ENCODE measurements at regions not wholly inside any gene's neighbourhood (a gene's known extent, or its start where the extent isn't known, plus 50 kb on each side); places are given as distances from the start of the nearest gene placed in this dataset.

DNA sequence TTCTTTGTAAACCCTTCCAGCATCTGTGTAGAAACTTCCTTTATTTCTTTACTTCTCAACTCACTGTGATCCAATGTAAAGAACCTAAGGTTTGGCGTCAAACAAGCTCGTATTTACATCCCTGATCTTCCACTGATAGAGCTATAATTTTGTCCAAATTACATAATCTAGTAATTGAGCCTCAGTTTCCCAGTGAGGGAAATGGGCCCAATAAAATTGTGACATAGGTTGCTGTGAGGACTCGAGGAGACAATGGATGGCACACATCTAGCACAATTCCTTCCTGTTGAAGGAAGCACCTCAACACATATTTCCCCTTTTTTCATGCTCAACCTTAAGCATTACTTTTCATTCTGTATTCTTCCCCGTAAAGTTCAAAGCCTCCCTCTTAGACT, 193.3 kb upstream of the BMPER start:
- Mint-ChIP-seq H3K4me1 (ENCODE audit: low read depth) (peaks cover 9% of the 10 kb centered on the region), H3K9me3 (ENCODE audit: low read depth) (no peaks in the 10 kb centered on the region), H3K4me3 (ENCODE audit: low read depth) (no peak overlapping the region), H3K36me3 (ENCODE audit: insufficient read depth) (no peaks in the 10 kb centered on the region), H3K27ac (no peak overlapping the region), H3K27me3 (peaks cover 16% of the 10 kb centered on the region)
- DNase-seq (ENCODE audit: low spot score, unreplicated experiment): no peak
- TF ChIP-seq, protein P1, sequence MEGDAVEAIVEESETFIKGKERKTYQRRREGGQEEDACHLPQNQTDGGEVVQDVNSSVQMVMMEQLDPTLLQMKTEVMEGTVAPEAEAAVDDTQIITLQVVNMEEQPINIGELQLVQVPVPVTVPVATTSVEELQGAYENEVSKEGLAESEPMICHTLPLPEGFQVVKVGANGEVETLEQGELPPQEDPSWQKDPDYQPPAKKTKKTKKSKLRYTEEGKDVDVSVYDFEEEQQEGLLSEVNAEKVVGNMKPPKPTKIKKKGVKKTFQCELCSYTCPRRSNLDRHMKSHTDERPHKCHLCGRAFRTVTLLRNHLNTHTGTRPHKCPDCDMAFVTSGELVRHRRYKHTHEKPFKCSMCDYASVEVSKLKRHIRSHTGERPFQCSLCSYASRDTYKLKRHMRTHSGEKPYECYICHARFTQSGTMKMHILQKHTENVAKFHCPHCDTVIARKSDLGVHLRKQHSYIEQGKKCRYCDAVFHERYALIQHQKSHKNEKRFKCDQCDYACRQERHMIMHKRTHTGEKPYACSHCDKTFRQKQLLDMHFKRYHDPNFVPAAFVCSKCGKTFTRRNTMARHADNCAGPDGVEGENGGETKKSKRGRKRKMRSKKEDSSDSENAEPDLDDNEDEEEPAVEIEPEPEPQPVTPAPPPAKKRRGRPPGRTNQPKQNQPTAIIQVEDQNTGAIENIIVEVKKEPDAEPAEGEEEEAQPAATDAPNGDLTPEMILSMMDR (IDR thresholded peaks at IDR 0.05; ENCODE audit: unreplicated experiment): no peak

DNA sequence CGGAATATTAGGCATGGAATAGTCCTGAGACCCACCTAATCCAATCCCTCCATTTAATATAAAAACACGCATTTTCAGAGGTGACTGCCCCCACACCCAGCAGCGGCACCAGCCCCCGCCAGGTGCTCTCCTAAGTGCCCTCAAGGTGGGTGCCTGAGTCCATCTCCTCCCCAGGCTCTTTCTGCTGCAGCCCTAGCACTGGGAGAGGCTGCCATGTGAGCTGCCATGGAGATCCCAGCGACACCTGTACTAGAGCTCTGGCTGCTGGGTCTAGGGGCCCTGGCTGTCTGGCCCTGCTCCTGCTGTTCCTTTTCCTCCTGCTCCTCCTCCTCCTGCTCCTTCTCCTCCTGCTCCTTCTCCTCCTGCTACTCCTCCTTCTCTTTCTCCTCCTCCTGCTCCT, 191.1 kb upstream of the BMPER start:
- H3K9me3 Mint-ChIP-seq (ENCODE audit: low read depth): no peaks in the 10 kb centered on the region
- H3K27ac Mint-ChIP-seq: no peak overlapping the region
- H3K4me1 Mint-ChIP-seq (ENCODE audit: low read depth): peaks cover 12% of the 10 kb centered on the region
- H3K36me3 Mint-ChIP-seq (ENCODE audit: insufficient read depth): no peaks in the 10 kb centered on the region
- TF ChIP-seq, protein P1 (IDR thresholded peaks at IDR 0.05; ENCODE audit: unreplicated experiment): no peak
- H3K4me3 Mint-ChIP-seq (ENCODE audit: low read depth): no peak overlapping the region
- DNase-seq (ENCODE audit: low spot score, unreplicated experiment): no peak
- H3K27me3 Mint-ChIP-seq: peaks cover 14% of the 10 kb centered on the region

DNA sequence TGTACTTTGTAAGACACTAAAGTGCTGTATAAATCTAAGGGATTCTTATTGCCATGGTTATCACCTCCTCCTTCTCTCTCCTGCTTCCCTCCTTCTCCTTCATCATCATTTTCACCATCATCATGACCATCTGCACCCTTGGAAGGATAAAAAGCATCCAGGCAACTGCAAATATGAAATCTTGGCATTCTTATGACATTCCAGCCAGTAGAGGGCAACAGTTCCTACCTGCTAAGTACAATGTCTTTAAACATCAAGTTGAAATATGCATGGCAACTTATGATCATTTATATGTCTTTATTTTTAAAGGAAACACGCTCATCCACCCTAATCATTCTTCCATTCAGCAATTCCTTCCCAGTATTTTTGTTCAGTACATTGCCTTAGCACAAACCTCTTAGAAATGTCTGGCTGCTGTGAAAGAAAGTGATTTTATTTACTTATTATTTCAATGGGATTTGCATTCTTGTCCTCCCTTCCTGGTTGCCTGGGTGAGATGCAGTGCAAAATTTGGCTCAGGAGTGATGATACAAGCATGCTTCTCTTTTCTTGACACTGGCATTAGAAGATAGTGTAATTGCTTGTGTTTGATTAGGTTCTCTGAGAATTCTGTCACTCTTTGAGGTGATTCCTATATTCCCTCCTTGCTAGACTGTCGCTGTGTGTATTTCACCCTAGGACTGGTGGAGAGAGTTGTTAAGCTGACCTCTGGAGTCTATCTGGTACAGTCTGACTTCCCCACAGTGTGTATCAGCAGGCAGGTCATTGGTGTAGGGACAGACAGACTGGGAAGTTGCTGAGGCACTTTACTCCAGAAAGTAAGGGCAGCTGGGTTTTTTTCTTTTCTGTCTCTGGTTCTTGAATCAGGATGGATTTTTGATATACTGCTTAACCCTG, 188.5 kb upstream of the BMPER start:
- Mint-ChIP-seq H3K4me1 (ENCODE audit: low read depth) (peaks cover 9% of the 10 kb centered on the region), H3K27me3 (peaks cover 22% of the 10 kb centered on the region), H3K4me3 (ENCODE audit: low read depth) (no peak overlapping the region), H3K27ac (no peak overlapping the region), H3K36me3 (ENCODE audit: insufficient read depth) (peaks cover 1% of the 10 kb centered on the region), H3K9me3 (ENCODE audit: low read depth) (no peaks in the 10 kb centered on the region)
- TF ChIP-seq, protein P1 (IDR thresholded peaks at IDR 0.05; ENCODE audit: unreplicated experiment): peak; percentile 82
- no peak for DNase-seq (ENCODE audit: low spot score, unreplicated experiment)

DNA sequence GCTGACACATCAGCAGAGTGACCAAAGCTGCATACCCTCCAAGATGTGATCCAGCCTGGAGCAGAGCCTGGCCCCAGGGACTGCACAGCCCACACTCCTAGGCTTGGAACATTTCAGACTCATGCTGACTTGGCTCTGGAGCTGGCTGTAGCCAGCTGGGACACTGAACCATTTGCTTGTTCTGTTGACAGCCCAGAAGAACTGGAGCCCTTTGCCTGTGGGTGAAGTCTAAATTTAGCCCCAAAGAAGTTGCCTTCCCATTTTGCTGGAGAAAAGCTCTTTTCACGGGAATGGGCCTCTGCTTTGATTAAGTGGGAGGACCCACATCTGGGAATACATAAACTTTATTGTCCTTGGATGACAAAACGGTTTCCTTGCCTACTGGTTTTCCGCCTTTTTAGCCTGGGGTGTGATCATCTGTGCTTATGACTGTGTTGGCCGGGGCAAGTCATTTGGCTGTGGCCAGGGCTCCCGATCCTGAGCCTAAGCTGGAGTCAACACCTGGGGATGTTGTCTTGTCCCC, 186.2 kb upstream of the BMPER start:
- Mint-ChIP-seq H3K27me3 (peaks cover 26% of the 10 kb centered on the region), H3K36me3 (ENCODE audit: insufficient read depth) (peaks cover 1% of the 10 kb centered on the region), H3K4me3 (ENCODE audit: low read depth) (no peak overlapping the region), H3K4me1 (ENCODE audit: low read depth) (peaks cover 14% of the 10 kb centered on the region), H3K27ac (no peak overlapping the region), H3K9me3 (ENCODE audit: low read depth) (no peaks in the 10 kb centered on the region)
- no peak for DNase-seq (ENCODE audit: low spot score, unreplicated experiment)
- TF ChIP-seq, protein P1 (IDR thresholded peaks at IDR 0.05; ENCODE audit: unreplicated experiment): no peak

DNA sequence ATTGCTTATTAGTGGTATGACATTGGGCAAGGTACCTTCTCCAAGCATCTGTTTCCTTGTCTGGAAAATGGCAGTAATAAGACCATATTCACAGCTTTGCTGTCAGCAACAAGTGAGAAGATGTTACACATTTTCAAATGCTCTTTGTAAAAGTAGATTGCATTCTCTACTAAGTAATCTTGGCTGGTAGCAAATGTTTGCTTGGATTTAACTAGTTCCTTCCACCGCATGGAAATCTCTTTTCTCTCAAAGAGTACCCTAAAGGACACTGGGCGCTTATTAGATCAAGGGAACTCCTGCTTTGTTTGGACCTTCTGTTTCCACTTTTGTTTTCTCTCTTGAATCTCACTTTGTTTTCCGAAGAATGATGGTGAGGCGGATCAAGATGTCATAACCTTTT, 185.2 kb upstream of the BMPER start:
- Mint-ChIP-seq H3K4me3 (ENCODE audit: low read depth) (no peak overlapping the region), H3K9me3 (ENCODE audit: low read depth) (no peaks in the 10 kb centered on the region), H3K4me1 (ENCODE audit: low read depth) (peaks cover 14% of the 10 kb centered on the region), H3K36me3 (ENCODE audit: insufficient read depth) (peaks cover 1% of the 10 kb centered on the region), H3K27me3 (peaks cover 23% of the 10 kb centered on the region), H3K27ac (no peak overlapping the region)
- TF ChIP-seq, protein P1 (IDR thresholded peaks at IDR 0.05; ENCODE audit: unreplicated experiment): no peak
- DNase-seq (ENCODE audit: low spot score, unreplicated experiment): no peak

All from progenitor cell of endocrine pancreas (in vitro differentiated cells).